KMS-11 (cell line): ENCODE measurements at regions not wholly inside any gene's neighbourhood (a gene's known extent, or its start where the extent isn't known, plus 50 kb on each side); places are given as distances from the start of the nearest gene placed in this dataset.

Experiments used
- H2AFZ ChIP-seq: fragments of 200-600 bp; sonication (generic); 2 replicates; pipeline ENCODE4 v1.6.1; 2016; ENCODE audit warnings: antibody characterized with exemption, mixed run types, low read depth
- H3K27ac ChIP-seq: fragments of 200-600 bp; sonication (generic); 2 replicates; pipeline ENCODE4 v1.6.1; 2016; ENCODE audit warnings: mild to moderate bottlenecking, mixed run types
- H3K27me3 ChIP-seq: fragments of 200-600 bp; sonication (generic); 2 replicates; pipeline ENCODE4 v1.6.1; 2017; ENCODE audit warnings: mild to moderate bottlenecking, low read depth, mixed run types, moderate library complexity; ENCODE audit not compliant: insufficient read depth
- H3K36me3 ChIP-seq: fragments of 200-600 bp; sonication (generic); 2 replicates; pipeline ENCODE4 v1.6.1; 2017; ENCODE audit warnings: mild to moderate bottlenecking, mixed run types; ENCODE audit not compliant: insufficient read depth
- H3K4me1 ChIP-seq: fragments of 200-600 bp; sonication (generic); 2 replicates; pipeline ENCODE4 v1.6.1; 2016; ENCODE audit warnings: mild to moderate bottlenecking, low read depth, mixed run types; ENCODE audit not compliant: poor library complexity, severe bottlenecking
- H3K4me2 ChIP-seq: fragments of 200-600 bp; sonication (generic); 2 replicates; pipeline ENCODE4 v1.7.0; 2016; ENCODE audit warnings: mild to moderate bottlenecking, mixed run types
- H3K4me3 ChIP-seq: fragments of 200-600 bp; sonication (generic); IDR thresholded peaks from 2 replicates; pipeline ENCODE4 v1.6.1; 2017; ENCODE audit warnings: low read depth, low read length, mixed read lengths; ENCODE audit not compliant: insufficient read depth
- H3K79me2 ChIP-seq: fragments of 200-600 bp; sonication (generic); 2 replicates; pipeline ENCODE4 v1.6.1; 2016; ENCODE audit warnings: low read depth, mixed run types; ENCODE audit not compliant: insufficient read depth
- H3K9ac ChIP-seq: fragments of 200-600 bp; sonication (generic); 2 replicates; pipeline ENCODE4 v1.6.1; 2016; ENCODE audit warnings: mild to moderate bottlenecking, mixed run types
- H4K20me1 ChIP-seq: fragments of 200-600 bp; sonication (generic); 2 replicates; pipeline ENCODE4 v1.6.1; 2016; ENCODE audit warnings: mild to moderate bottlenecking, mixed run types; ENCODE audit not compliant: insufficient read depth
- TF ChIP-seq, protein P1 (sequence below): fragments of 200-600 bp; sonication (generic); conservative IDR thresholded peaks from 2 replicates; pipeline ENCODE4 v1.6.1; 2017; ENCODE audit warnings: low read depth, mild to moderate bottlenecking, antibody characterized with exemption, low read length, moderate library complexity, mixed read lengths

DNA sequence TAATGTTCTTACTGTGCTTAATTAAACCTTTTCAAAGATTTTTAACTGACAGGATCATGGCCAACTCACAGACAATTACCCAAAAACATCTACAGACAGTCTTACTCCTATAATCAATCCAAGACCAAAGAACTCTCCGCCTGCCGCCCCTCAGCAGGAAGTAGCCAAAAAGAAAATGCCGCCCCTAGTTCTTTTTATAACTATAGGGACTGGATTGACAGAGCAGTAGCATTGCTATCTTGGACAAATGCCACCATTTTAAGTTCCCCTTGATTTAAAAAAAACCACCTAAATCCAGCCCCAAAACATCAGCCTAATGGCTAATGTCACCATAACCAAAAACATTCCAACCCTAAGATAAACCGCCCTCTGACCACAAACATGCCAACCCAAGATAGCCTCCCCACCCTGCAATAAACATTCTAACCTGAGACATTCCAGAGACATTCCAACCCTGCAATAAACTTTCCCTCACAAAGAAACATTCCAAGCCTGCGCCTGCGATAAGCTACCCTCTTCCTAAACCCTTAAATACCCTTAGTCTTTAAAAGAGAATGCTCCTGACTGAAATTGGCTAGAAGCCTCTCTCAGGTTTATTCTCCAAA, 77.0 kb downstream of the COQ2 start:
- H3K27me3 ChIP-seq: no peaks in the 10 kb centered on the region
- TF ChIP-seq, protein P1, sequence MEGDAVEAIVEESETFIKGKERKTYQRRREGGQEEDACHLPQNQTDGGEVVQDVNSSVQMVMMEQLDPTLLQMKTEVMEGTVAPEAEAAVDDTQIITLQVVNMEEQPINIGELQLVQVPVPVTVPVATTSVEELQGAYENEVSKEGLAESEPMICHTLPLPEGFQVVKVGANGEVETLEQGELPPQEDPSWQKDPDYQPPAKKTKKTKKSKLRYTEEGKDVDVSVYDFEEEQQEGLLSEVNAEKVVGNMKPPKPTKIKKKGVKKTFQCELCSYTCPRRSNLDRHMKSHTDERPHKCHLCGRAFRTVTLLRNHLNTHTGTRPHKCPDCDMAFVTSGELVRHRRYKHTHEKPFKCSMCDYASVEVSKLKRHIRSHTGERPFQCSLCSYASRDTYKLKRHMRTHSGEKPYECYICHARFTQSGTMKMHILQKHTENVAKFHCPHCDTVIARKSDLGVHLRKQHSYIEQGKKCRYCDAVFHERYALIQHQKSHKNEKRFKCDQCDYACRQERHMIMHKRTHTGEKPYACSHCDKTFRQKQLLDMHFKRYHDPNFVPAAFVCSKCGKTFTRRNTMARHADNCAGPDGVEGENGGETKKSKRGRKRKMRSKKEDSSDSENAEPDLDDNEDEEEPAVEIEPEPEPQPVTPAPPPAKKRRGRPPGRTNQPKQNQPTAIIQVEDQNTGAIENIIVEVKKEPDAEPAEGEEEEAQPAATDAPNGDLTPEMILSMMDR: no peak
- no peaks in the 10 kb centered on the region for H4K20me1 ChIP-seq
- H3K4me3 ChIP-seq: no peak overlapping the region
- no peaks in the 10 kb centered on the region for H3K79me2 ChIP-seq
- peaks cover 51% of the 10 kb centered on the region for H3K4me1 ChIP-seq
- H3K36me3 ChIP-seq: no peaks in the 10 kb centered on the region
- H3K4me2 ChIP-seq: no peak overlapping the region
- H3K9ac ChIP-seq: no peak overlapping the region
- no peak overlapping the region for H2AFZ ChIP-seq
- no peak overlapping the region for H3K27ac ChIP-seq

- H2AFZ ChIP-seq: no peak overlapping the region
- no peak overlapping the region for H3K9ac ChIP-seq
- no peak overlapping the region for H3K4me2 ChIP-seq
- H3K27me3 ChIP-seq: no peaks in the 10 kb centered on the region
- TF ChIP-seq, protein P1: no peak
- H3K4me3 ChIP-seq: no peak overlapping the region
- no peaks in the 10 kb centered on the region for H3K36me3 ChIP-seq
- no peak overlapping the region for H3K27ac ChIP-seq
- H4K20me1 ChIP-seq: no peaks in the 10 kb centered on the region
- no peaks in the 10 kb centered on the region for H3K79me2 ChIP-seq
- peaks cover 35% of the 10 kb centered on the region for H3K4me1 ChIP-seq
Measured at GRCh38 chr4:83205760-83206159, 78.8 kb downstream of the COQ2 start.

DNA sequence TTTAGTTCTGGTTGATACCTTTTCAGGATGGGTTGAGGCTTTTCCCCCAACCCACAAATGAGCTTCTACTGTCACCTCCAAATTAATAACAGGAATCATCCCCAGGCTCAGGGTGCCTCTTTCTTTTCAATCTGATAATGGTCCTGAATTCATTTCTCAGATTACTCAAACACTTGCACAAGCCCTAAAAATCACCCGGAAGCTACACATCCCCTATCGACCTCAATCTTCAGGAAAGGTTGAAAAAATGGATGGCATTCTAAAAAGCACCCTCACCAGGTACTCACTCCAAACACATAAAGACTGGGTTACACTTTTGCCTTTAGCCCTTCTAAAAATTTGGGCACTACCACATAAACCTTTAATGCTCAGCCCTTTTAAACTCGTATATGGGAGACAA, 79.9 kb downstream of the COQ2 start:
- H4K20me1 ChIP-seq: no peaks in the 10 kb centered on the region
- no peak overlapping the region for H2AFZ ChIP-seq
- no peak overlapping the region for H3K4me2 ChIP-seq
- no peaks in the 10 kb centered on the region for H3K79me2 ChIP-seq
- H3K27ac ChIP-seq: no peak overlapping the region
- no peaks in the 10 kb centered on the region for H3K27me3 ChIP-seq
- TF ChIP-seq, protein P1: no peak
- H3K4me1 ChIP-seq: peaks cover 24% of the 10 kb centered on the region
- no peak overlapping the region for H3K4me3 ChIP-seq
- no peaks in the 10 kb centered on the region for H3K36me3 ChIP-seq
- H3K9ac ChIP-seq: no peak overlapping the region

DNA sequence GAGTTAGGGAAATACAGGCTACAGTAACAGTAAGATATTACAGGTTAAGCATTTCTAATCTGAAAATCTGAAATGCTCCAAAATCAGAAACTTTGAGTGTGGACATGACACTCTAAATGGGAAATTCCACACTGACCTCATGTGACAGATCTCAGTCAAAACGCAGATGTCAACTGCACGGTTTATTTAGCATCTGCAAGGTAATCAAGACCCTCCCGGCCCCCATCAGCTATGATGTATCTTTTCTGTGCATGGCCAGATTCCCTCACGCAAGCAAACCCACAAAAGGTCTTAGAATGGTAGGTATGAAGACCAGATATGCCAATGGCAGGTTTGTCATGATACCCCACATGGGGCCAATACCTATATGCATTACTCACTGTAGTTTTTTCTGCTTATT, 82.8 kb downstream of the COQ2 start:
- Histone ChIP-seq H3K27me3 (no peaks in the 10 kb centered on the region), H3K4me3 (no peak overlapping the region), H3K4me1 (no peaks in the 10 kb centered on the region), H3K9ac (no peak overlapping the region), H3K4me2 (no peak overlapping the region), H3K36me3 (no peaks in the 10 kb centered on the region), H3K79me2 (no peaks in the 10 kb centered on the region), H3K27ac (no peak overlapping the region), H2AFZ (no peak overlapping the region), H4K20me1 (no peaks in the 10 kb centered on the region)
- TF ChIP-seq, protein P1: no peak
